ENCODE measurements at regions not wholly inside any gene's neighbourhood (a gene's known extent, or its start where the extent isn't known, plus 50 kb on each side); places are given as distances from the start of the nearest gene placed in this dataset.

DNA sequence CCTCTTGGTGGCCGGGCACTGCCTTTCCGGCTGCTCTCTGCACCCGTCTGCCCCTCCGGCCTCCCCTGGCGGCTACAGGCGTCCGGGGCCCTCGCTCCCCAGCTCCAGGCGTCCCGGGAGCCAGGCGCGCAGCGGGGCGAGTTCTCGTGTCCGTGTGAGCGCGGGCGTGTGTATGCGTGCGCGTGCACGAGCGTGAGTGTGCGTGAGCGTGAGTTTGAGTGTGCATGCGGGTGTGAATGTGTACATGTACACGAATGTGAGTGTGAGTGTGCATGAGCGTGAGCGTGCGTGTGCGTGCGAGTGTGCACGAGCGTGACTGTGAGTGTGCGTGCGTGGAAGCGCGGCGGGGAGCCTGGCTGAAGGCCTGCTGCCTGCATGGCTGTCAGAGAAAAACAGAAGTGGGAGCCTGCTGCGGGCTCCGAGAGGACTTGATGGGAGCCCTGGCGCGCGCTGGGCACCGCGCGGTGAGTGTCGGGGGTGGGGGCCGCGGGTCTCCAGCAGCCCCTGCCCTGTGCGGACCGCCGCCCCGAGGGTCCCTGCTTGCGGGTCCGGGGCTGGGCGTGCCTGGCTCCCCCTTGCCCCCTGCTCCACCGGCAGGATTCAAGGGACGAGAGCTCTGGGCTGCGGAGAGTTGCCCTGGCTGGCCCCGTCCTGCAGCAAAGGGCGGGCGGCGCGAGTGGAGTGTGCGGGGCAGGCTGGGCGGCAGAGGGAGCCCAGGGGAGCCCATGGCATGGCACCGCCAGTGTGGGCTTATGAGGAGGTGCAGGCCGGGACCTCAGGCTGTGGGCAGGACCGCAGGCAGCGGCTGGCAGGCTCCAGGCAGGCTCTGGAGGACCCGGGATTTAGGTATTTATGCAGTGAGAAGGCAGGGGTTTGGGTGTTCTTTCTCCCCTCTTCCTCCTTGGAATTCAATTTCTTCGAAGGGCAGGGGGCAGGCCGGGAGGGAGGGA is 75.8 kb upstream of the EN2 start:
- TF ChIP-seq BRCA1 (IDR thresholded peaks at IDR 0.05) (no peak), BRCA1 (CRISPR knock-in tag; IDR thresholded peaks at IDR 0.05) (no peak), TEAD2 (tag; IDR thresholded peaks at IDR 0.05) (no peak), SNAPC5 (CRISPR knock-in tag; IDR thresholded peaks at IDR 0.05) (no peak), CREB1 (IDR thresholded peaks at IDR 0.05) (no peak), CREB1 (CRISPR knock-in tag; IDR thresholded peaks at IDR 0.05) (no peak), CTCF (IDR thresholded peaks at IDR 0.05 in 2 of 3, conservative IDR thresholded peaks at IDR 0.05 in 1 of 3; ENCODE audit: insufficient read depth in 2 of 3, low read depth in 1 of 3, low read length in 3 of 3) (no peak), GMEB1 (CRISPR knock-in tag; IDR thresholded peaks at IDR 0.05) (no peak), IRF1 (CRISPR knock-in tag; IDR thresholded peaks at IDR 0.05; ENCODE audit: borderline replicate concordance) (no peak), L3MBTL2 (IDR thresholded peaks at IDR 0.05) (no peak), MEIS2 (IDR thresholded peaks at IDR 0.05; ENCODE audit: partially characterized antibody) (no peak), ZBTB8A (IDR thresholded peaks at IDR 0.05; ENCODE audit: partially characterized antibody) (no peak), SRSF9 (IDR thresholded peaks at IDR 0.05; ENCODE audit: borderline replicate concordance, low read depth, low read length) (no peak)

Measured in K562 (cell line).